ENCODE measurements at regions not wholly inside any gene's neighbourhood (a gene's known extent, or its start where the extent isn't known, plus 50 kb on each side); places are given as distances from the start of the nearest gene placed in this dataset.
"Not testable (repeated sequence)": the region's sequence is repeated elsewhere in the genome, so short reads cannot be mapped to it uniquely, and the experiment has no call there.

DNA sequence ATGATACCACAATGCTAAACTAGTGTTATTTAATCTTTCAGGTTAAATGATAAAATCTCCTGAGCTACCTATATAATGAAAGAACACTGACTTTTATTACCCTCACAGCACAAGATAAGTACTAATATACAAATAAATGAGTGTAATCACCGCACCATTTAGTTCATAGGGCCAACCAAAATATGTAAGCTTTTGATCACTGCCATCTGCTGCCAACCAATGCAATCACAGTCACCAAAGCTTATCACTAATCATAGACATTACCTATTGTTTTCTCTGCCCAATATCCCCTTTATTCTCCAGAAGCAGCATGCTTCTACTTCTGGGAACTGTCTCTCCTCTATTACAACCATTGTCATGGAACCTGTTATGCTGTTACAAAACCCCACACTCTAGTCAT, 151.6 kb upstream of the LRATD1 start:
- TF ChIP-seq, protein P1, sequence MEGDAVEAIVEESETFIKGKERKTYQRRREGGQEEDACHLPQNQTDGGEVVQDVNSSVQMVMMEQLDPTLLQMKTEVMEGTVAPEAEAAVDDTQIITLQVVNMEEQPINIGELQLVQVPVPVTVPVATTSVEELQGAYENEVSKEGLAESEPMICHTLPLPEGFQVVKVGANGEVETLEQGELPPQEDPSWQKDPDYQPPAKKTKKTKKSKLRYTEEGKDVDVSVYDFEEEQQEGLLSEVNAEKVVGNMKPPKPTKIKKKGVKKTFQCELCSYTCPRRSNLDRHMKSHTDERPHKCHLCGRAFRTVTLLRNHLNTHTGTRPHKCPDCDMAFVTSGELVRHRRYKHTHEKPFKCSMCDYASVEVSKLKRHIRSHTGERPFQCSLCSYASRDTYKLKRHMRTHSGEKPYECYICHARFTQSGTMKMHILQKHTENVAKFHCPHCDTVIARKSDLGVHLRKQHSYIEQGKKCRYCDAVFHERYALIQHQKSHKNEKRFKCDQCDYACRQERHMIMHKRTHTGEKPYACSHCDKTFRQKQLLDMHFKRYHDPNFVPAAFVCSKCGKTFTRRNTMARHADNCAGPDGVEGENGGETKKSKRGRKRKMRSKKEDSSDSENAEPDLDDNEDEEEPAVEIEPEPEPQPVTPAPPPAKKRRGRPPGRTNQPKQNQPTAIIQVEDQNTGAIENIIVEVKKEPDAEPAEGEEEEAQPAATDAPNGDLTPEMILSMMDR (IDR thresholded peaks at IDR 0.05), result no peak
- no peak for TF ChIP-seq POLR2A (IDR thresholded peaks at IDR 0.05)
- no peaks in the 10 kb centered on the region for H3K36me3 ChIP-seq
- peak in 1 of 4 donors; percentile 10 for ATAC-seq
- H3K9me3 ChIP-seq, result no peaks in the 10 kb centered on the region
- intact Hi-C loops (cut with DNase I), result no loop called here
- H3K27me3 ChIP-seq, result no peaks in the 10 kb centered on the region
- DNase-seq, result no peak
- no peak overlapping the region for H3K4me3 ChIP-seq
- 67% methylated on average over 1 of the region's 1 CpG for WGBS (ENCODE audit: insufficient coverage, low coverage, low lambda C conversion rate, missing lambda C conversion rate)
- H3K4me1 ChIP-seq, result peaks cover 0 to 19% (median 4%) of the 10 kb centered on the region in 4 donors
- no peak overlapping the region for H3K27ac ChIP-seq

DNA sequence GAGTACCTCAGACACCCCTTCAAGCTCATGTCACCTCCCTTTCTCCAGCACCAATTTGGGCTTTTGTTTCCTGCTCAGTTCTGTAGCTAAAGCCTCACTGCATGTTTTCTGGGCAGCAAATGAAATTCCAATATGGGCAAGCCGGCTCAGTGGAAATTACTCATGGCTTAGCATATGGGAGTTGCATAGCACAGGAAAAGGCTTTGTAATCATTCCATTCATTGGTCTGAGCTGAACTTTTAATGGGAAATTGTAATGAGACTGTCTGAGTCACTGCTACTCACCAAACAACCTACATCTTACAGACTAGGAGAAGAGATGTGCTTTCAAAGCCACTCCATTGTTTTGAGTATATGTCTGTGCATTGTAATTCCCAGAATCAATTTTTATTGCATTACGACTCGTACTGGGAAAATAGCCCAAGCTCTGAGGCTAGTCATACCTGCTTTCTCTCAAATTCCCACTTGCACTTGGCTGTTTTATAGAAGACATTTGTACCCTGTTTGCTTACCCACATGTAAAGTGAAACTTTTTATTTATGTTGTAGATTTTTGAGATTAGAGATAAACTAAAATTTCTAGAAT, 139.5 kb upstream of the LRATD1 start:
- intact Hi-C loops (cut with DNase I), result no loop called here
- TF ChIP-seq POLR2A (IDR thresholded peaks at IDR 0.05), result no peak
- TF ChIP-seq, protein P1 (IDR thresholded peaks at IDR 0.05), result no peak
- Histone ChIP-seq H3K27ac (no peak overlapping the region), H3K36me3 (no peaks in the 10 kb centered on the region), H3K4me1 (no peaks in the 10 kb centered on the region), H3K9me3 (no peaks in the 10 kb centered on the region), H3K27me3 (no peaks in the 10 kb centered on the region), H3K4me3 (no peak overlapping the region)
- WGBS (ENCODE audit: insufficient coverage, low coverage, low lambda C conversion rate, missing lambda C conversion rate), result 54% methylated on average over 3 of the region's 3 CpGs
- ATAC-seq, result no peak
- no peak for DNase-seq

DNA sequence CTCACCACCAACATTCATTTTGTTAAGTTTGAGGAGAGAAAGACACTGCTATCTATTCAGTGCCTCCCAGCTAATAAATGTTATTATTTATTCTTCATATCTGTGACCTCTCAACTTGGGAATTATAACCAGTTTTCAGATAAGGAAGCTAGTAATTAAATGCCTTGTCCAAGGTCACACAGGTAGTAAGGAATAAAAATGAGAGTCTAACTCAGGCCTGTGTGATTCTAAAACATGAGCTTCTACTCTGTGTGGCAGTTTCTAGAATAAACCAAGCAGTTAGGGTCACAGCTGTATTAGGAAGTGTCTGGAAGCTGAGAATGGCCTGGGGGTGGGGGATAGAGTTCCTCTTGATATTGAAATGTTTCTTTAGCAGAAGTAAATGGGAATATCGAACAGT, 137.8 kb upstream of the LRATD1 start:
- intact Hi-C loops (cut with DNase I), result no loop called here
- ATAC-seq (no peak), DNase-seq (no peak)
- Histone ChIP-seq H3K27me3 (no peaks in the 10 kb centered on the region), H3K36me3 (no peaks in the 10 kb centered on the region), H3K9me3 (no peaks in the 10 kb centered on the region), H3K4me3 (no peak overlapping the region), H3K4me1 (no peaks in the 10 kb centered on the region), H3K27ac (no peak overlapping the region)
- TF ChIP-seq, protein P1 (IDR thresholded peaks at IDR 0.05), result no peak
- no peak for TF ChIP-seq POLR2A (IDR thresholded peaks at IDR 0.05)
- 22% methylated on average over 1 of the region's 1 CpG for WGBS (ENCODE audit: insufficient coverage, low coverage, low lambda C conversion rate, missing lambda C conversion rate)

DNA sequence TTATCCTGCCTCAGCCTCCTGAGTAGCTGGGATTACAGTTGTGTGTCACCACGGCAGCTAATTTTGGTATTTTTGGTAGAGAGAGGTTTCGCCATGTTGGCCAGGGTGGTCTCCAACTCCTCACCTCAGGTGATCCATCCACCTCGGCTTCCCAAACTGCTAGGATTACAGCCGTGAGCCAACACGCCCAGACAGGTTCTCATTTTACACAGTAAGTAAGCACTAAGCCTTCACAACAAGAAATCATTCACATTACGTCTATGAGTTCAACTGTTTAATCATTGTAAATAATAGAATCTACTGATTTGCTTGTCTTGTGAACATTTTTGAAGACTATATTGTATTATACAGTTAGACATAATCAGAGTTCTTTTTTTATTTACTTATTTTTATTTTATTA, 131.5 kb upstream of the LRATD1 start:
- no peak for DNase-seq
- H3K4me1 ChIP-seq, result no peaks in the 10 kb centered on the region

DNA sequence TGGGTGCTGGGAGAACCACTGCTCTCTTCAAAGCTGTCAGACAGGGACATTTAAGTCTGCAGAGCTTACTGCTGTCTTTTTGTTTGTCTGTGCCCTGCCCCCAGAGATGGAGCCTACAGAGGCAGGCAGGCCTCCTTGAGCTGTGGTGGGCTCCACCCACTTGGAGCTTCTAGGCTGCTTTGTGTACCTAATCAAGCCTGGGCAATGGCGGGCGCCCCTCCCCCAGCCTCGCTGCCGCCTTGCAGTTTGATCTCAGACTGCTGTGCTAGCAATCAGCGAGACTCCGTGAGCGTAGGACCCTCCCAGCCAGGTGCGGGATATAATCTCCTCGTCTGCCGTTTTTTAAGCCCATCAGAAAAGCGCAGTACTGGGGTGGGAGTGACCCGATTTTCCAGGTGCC, 125.6 kb upstream of the LRATD1 start:
- not testable (repeated sequence) for ATAC-seq
- WGBS (ENCODE audit: insufficient coverage, low coverage, low lambda C conversion rate, missing lambda C conversion rate), result 75% methylated on average over 2 of the region's 12 CpGs

More for the DNA sequence above, 131.5 kb upstream of the LRATD1 start:
- TF ChIP-seq, protein P1 (IDR thresholded peaks at IDR 0.05), result no peak
- TF ChIP-seq POLR2A (IDR thresholded peaks at IDR 0.05), result no peak
- no peak for ATAC-seq
- no peaks in the 10 kb centered on the region for H3K27me3 ChIP-seq
- no peak overlapping the region for H3K4me3 ChIP-seq
- H3K36me3 ChIP-seq, result no peaks in the 10 kb centered on the region
- no peak overlapping the region for H3K27ac ChIP-seq
- WGBS (ENCODE audit: insufficient coverage, low coverage, low lambda C conversion rate, missing lambda C conversion rate), result 87% methylated on average over 5 of the region's 6 CpGs
- intact Hi-C loops (cut with DNase I), result no loop called here
- H3K9me3 ChIP-seq, result no peaks in the 10 kb centered on the region

More for the DNA sequence above, 125.6 kb upstream of the LRATD1 start:
- H3K4me3 ChIP-seq; H3K9me3 ChIP-seq; H3K27ac ChIP-seq; H3K36me3 ChIP-seq; intact Hi-C loops (cut with DNase I); DNase-seq; H3K27me3 ChIP-seq; H3K4me1 ChIP-seq: not testable (repeated sequence)

All from right lobe of liver (tissue), 6 donors.